ENCODE measurements at regions not wholly inside any gene's neighbourhood (a gene's known extent, or its start where the extent isn't known, plus 50 kb on each side); places are given as distances from the start of the nearest gene placed in this dataset.

- TF ChIP-seq CTCF (IDR thresholded peaks at IDR 0.05; ENCODE audit: borderline replicate concordance, control extremely low read depth, extremely low read depth, insufficient read depth, missing control alignments) = no peak
- no peak for DNase-seq (ENCODE audit: low spot score)
- in situ Hi-C loops (cut with MboI; ENCODE audit: low sequenced_read_pairs, unreplicated experiment) = no loop called here
Measured at GRCh38 chr7:94222516-94222915, 172.2 kb upstream of the COL1A2 start.

DNA sequence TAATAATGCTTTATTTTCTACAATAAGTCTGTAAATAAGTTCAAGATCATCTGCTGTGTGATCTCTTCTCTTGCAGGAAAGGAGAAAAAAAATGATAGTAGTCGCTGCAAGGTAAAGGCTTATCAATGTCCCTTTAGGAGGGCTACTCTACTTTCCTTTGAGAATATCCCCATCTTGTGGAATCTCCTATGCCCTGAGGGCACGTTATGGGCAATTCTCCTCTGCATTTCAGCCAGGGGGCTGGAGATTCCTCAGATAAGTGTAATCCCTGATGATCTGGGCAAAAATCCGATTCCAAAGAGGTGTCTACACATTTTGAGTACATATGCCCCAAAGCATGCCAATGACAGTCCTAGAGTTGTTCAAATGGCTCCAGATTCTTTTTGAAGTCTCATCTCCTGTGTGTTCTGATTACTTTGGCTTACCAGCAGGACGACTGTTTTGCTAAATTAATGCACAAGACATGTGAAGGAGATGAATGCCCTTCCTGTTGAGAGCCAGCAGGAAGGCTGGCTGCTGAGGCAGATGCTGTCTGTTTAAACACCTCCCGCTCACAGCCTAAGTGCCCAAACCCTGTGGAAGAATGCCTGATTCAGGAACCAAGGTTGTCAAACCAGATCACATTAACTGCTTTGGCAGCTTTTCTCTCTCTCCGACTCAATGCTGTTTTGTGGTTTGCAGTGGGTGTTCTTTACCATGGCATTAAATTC lies 171.2 kb upstream of the COL1A2 start:
- no peak for TF ChIP-seq CTCF (IDR thresholded peaks at IDR 0.05; ENCODE audit: borderline replicate concordance, control extremely low read depth, extremely low read depth, insufficient read depth, missing control alignments)

DNA sequence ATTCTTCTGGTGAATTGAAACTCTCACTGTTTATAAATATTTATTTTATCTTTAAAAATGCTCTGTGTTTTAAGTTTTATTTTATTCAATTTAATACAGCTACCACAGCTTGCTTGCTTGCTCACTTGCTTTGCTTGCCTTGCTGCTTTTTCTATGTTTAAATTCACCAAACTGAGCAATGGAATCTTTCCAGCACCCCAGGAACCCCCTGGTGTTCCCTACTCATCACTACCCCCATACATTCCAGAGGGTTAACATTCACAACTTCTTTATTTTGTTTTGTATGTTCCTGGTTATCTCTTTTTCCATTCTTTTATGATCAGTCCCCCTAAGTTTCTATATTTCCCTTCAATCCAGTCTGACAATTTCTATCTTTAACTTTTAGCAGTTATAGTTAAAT lies 166.5 kb upstream of the COL1A2 start:
- in situ Hi-C loops (cut with MboI; ENCODE audit: low sequenced_read_pairs, unreplicated experiment) = no loop called here
- DNase-seq (ENCODE audit: low spot score) = no peak
- no peak for TF ChIP-seq CTCF (IDR thresholded peaks at IDR 0.05; ENCODE audit: borderline replicate concordance, control extremely low read depth, extremely low read depth, insufficient read depth, missing control alignments)

More for the DNA sequence above, 171.2 kb upstream of the COL1A2 start:
- no peak for DNase-seq (ENCODE audit: low spot score)
- in situ Hi-C loops (cut with MboI; ENCODE audit: low sequenced_read_pairs, unreplicated experiment) = no loop called here

- DNase-seq (ENCODE audit: low spot score) = no peak
- no peak for TF ChIP-seq CTCF (IDR thresholded peaks at IDR 0.05; ENCODE audit: borderline replicate concordance, control extremely low read depth, extremely low read depth, insufficient read depth, missing control alignments)
- in situ Hi-C loops (cut with MboI; ENCODE audit: low sequenced_read_pairs, unreplicated experiment) = no loop called here
Measured at GRCh38 chr7:94228678-94229077, 166.0 kb upstream of the COL1A2 start.

DNA sequence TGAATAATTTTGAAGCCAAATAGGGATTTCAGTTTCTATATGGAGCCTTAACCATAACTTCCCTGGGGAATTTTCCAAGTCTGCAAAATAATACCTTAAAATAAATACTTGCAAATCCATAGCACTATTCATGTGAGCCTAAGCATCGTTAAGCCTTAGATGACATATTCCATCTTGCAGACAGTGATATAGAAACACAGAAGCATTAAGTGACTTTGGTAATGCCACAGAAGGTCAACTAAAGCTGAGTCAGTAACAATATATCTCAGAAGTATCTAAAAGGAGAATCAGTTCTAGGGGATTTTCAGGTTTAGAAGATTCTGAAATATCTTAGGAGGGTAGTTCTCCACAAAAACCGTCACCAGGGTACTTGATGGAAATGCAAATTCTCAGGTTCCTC lies 163.4 kb upstream of the COL1A2 start:
- DNase-seq (ENCODE audit: low spot score) = no peak
- TF ChIP-seq CTCF (IDR thresholded peaks at IDR 0.05; ENCODE audit: borderline replicate concordance, control extremely low read depth, extremely low read depth, insufficient read depth, missing control alignments) = no peak
- in situ Hi-C loops (cut with MboI; ENCODE audit: low sequenced_read_pairs, unreplicated experiment) = no loop called here

DNA sequence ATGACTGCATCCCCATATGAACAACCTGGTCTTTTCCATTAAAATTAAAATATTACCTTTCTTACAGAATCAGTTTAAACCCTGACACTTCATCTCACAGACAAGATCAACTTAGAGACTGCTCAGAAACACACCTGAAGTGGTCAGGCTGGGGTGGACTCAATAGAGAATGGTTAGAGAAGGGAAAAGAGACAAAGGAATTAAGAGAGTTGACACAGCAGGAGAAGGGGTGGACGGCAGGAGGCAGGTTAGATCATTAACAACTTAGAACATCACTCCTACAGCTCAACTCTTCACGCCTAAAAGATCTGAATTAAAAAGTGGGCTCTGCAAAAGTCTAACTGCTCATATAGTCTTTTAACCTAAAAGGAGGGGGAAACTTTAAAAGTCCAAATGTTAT lies 157.7 kb upstream of the COL1A2 start:
- no peak for DNase-seq (ENCODE audit: low spot score)
- in situ Hi-C loops (cut with MboI; ENCODE audit: low sequenced_read_pairs, unreplicated experiment) = no loop called here
- no peak for TF ChIP-seq CTCF (IDR thresholded peaks at IDR 0.05; ENCODE audit: borderline replicate concordance, control extremely low read depth, extremely low read depth, insufficient read depth, missing control alignments)

Data from GM13976 (cell line).